ENCODE measurements at regions not wholly inside any gene's neighbourhood (a gene's known extent, or its start where the extent isn't known, plus 50 kb on each side); places are given as distances from the start of the nearest gene placed in this dataset.

DNA sequence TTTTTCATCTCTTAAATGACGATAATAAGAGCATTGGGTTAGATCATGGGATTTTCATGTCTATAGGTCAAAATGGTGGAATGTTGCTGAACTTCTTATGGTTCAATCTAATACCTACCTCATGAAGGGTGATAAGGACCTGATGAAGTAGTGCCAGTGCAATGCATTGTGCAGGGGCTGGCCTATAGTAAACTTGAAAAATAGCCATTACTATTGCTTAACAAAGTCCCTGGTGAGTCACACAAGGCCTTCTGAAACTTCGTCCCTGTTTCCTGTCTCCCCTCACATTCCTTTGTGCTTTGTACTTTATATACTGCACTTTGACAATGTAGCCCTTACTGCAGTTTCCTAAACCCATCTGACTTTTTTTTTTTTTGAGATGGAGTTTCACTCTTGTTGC is 515.9 kb downstream of the SLC4A3 start:
- TF ChIP-seq, protein P1, sequence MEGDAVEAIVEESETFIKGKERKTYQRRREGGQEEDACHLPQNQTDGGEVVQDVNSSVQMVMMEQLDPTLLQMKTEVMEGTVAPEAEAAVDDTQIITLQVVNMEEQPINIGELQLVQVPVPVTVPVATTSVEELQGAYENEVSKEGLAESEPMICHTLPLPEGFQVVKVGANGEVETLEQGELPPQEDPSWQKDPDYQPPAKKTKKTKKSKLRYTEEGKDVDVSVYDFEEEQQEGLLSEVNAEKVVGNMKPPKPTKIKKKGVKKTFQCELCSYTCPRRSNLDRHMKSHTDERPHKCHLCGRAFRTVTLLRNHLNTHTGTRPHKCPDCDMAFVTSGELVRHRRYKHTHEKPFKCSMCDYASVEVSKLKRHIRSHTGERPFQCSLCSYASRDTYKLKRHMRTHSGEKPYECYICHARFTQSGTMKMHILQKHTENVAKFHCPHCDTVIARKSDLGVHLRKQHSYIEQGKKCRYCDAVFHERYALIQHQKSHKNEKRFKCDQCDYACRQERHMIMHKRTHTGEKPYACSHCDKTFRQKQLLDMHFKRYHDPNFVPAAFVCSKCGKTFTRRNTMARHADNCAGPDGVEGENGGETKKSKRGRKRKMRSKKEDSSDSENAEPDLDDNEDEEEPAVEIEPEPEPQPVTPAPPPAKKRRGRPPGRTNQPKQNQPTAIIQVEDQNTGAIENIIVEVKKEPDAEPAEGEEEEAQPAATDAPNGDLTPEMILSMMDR (IDR thresholded peaks at IDR 0.05) = no peak
- no peak for TF ChIP-seq ZFX (IDR thresholded peaks at IDR 0.05; ENCODE audit: borderline replicate concordance)

All from 22Rv1 (cell line).